ENCODE measurements at regions not wholly inside any gene's neighbourhood (a gene's known extent, or its start where the extent isn't known, plus 50 kb on each side); places are given as distances from the start of the nearest gene placed in this dataset.
"Not testable (repeated sequence)": the region's sequence is repeated elsewhere in the genome, so short reads cannot be mapped to it uniquely, and the experiment has no call there.

DNA sequence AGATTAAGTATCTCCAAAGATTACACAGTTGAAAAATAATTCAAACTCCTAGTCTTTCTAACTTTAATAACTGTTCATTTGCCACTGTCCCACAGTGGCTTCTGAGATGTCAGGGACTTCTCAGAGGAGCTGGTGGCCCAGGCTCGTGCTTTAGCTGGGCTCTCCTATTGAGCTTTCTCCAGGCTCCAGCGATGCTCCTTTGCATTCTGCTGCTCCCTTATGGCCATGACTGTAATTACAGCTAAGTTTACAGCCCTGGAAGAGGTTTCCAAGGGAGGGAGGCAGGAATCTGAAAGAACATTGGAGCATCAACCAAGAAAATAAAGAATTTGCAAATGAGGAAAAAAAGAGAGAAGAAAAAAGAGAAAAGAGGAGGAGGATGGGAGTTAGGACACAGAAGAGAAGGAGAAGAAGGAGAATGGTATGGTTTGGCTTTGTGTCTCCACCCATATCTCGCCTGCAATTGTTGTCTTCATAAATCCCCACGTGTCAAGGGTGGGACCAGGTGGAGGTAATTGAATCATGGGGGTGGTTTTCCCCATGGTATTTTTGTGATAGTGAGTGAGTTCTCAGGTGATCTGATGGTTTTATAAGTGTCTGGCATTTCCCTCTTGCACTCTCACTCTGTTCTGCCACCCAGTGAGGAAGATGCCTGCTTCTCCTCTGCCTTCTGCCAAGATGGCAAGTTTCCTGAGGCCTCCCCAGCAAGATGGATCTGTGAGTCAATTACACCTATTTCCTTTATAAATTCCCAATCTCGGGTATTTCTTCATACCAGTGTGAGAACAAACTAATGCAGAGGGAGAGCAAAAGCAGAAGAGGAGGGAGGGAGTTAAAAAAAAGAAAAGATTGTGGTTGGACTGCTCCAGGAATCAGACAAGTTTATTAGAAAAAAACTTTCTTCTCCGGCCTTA, 857.0 kb downstream of the KCNA4 start:
- no peaks in the 10 kb centered on the region for H3K9me3 ChIP-seq (ENCODE audit: control insufficient read depth in 1 of 2, low read length in 2 of 2)
- no peaks in the 10 kb centered on the region for H3K4me1 ChIP-seq (ENCODE audit: control insufficient read depth in 1 of 2, insufficient read depth in 2 of 2, low read length in 2 of 2)
- H3K36me3 ChIP-seq (ENCODE audit: control insufficient read depth in 1 of 2, insufficient read depth in 2 of 2, low read length in 2 of 2): no peaks in the 10 kb centered on the region
- H3K4me3 ChIP-seq (ENCODE audit: low read depth in 1 of 2, low read length in 2 of 2): no peak overlapping the region
- H3K27ac ChIP-seq (ENCODE audit: low read length): no peak overlapping the region
- no peaks in the 10 kb centered on the region for H3K27me3 ChIP-seq (ENCODE audit: low read depth, low read length)

DNA sequence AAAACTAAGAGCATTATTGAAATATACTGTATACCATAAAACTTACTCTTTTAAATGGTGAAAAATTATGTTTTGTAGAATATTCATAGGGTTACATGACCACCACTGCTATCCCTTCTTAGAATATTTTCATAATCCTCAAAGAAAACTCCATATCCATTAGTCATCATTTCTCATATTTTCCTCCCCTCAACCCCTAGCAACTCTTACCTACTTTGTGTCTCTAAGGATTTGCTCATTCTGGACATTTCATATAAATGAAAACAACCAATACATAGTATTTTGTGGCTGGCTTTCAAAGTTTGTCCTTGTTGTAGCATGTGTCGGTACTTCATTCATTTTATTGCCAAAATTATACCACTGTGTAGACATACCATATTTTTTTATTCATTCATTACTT, 863.8 kb downstream of the KCNA4 start:
- Histone ChIP-seq H3K27ac (ENCODE audit: low read length) (no peak overlapping the region), H3K9me3 (ENCODE audit: control insufficient read depth in 1 of 2, low read length in 2 of 2) (no peaks in the 10 kb centered on the region), H3K27me3 (ENCODE audit: low read depth, low read length) (no peaks in the 10 kb centered on the region), H3K36me3 (ENCODE audit: control insufficient read depth in 1 of 2, insufficient read depth in 2 of 2, low read length in 2 of 2) (no peaks in the 10 kb centered on the region), H3K4me3 (ENCODE audit: low read depth in 1 of 2, low read length in 2 of 2) (no peak overlapping the region), H3K4me1 (ENCODE audit: control insufficient read depth in 1 of 2, insufficient read depth in 2 of 2, low read length in 2 of 2) (no peaks in the 10 kb centered on the region)

DNA sequence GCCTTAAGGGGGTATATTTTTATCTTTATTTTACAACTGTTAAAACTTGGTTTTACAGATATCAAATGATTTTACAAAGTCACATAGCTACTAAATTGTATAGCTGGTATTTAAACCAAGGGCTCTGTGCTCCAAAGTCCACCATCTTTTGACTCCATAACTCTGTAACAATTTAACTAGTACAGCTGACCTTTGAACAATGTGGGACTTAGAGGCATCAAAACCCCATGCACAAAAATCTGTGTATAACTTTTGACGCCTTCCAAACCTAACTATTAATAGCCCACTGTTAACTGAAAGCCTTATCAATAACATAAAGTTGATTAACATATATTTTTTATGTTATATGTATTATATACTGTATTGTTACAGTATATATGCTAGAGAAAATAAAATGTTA, 874.3 kb downstream of the KCNA4 start:
- H3K27ac ChIP-seq (ENCODE audit: low read length); H3K4me3 ChIP-seq (ENCODE audit: low read depth in 1 of 2, low read length in 2 of 2); H3K9me3 ChIP-seq (ENCODE audit: control insufficient read depth in 1 of 2, low read length in 2 of 2); H3K27me3 ChIP-seq (ENCODE audit: low read depth, low read length); H3K36me3 ChIP-seq (ENCODE audit: control insufficient read depth in 1 of 2, insufficient read depth in 2 of 2, low read length in 2 of 2); H3K4me1 ChIP-seq (ENCODE audit: control insufficient read depth in 1 of 2, insufficient read depth in 2 of 2, low read length in 2 of 2): not testable (repeated sequence)

DNA sequence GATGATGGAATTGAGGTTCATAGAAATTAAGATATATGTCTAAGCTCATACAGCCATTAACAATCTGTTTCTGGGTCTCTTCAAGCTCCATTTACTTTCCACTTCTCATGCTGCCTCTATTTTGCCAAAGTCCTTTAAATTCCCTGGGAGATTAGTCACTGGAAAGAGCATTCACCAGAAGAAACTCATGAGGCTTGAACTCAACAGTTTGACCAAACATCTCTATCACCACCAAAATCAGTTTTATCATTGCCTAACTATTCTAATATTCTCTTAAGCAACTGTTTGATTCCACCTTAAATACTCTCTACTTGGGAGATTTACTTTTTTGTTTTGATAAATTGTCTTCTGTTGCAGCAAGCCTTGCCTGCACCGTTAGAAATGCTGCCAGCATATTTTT, 881.3 kb downstream of the KCNA4 start:
- Histone ChIP-seq H3K27me3 (ENCODE audit: low read depth, low read length) (no peaks in the 10 kb centered on the region), H3K36me3 (ENCODE audit: control insufficient read depth in 1 of 2, insufficient read depth in 2 of 2, low read length in 2 of 2) (no peaks in the 10 kb centered on the region), H3K27ac (ENCODE audit: low read length) (no peak overlapping the region), H3K4me1 (ENCODE audit: control insufficient read depth in 1 of 2, insufficient read depth in 2 of 2, low read length in 2 of 2) (no peaks in the 10 kb centered on the region), H3K4me3 (ENCODE audit: low read depth in 1 of 2, low read length in 2 of 2) (no peak overlapping the region), H3K9me3 (ENCODE audit: control insufficient read depth in 1 of 2, low read length in 2 of 2) (no peaks in the 10 kb centered on the region)

DNA sequence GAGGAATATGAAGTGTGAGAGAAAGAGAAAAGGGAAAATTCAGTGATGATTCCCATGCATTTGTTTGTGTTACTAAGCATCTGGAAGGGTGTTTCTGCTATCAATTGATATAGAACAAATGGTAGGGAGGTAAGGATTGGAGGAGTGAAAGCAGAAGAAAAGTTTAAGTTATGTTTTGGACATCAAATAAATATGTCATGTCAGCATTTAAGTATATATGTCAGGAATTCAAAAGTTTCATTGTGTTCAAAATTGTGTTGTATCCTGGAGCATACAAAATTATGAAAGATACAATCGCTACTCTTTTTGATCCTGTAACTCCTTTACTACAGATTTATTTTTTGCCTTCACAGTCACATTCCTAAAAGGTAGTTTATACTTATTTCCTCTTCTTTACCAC, 885.8 kb downstream of the KCNA4 start:
- Histone ChIP-seq H3K27me3 (ENCODE audit: low read depth, low read length) (no peaks in the 10 kb centered on the region), H3K9me3 (ENCODE audit: control insufficient read depth in 1 of 2, low read length in 2 of 2) (no peaks in the 10 kb centered on the region), H3K27ac (ENCODE audit: low read length) (no peak overlapping the region)

DNA sequence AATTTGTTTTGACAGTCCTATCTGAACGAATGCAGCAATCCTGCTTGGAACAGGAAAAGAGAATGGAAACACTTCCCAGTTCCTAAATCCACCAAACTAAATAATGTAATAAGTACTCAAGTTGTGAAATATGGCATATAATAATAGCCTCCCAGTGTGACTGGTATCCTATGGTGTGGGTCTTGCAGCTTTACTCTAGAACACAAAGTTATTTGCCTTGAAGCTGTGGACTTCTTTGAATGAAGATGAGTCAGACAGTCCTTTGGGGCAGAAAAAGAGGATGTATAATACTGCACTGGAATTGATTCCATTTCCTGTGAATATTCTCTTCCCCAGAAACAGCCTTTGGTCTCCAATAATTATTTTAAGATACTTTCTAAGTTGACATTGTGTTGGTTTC, 887.0 kb downstream of the KCNA4 start:
- H3K27ac ChIP-seq (ENCODE audit: low read length): no peak overlapping the region
- no peaks in the 10 kb centered on the region for H3K4me1 ChIP-seq (ENCODE audit: control insufficient read depth in 1 of 2, insufficient read depth in 2 of 2, low read length in 2 of 2)
- no peaks in the 10 kb centered on the region for H3K27me3 ChIP-seq (ENCODE audit: low read depth, low read length)
- H3K4me3 ChIP-seq (ENCODE audit: low read depth in 1 of 2, low read length in 2 of 2): no peak overlapping the region
- no peaks in the 10 kb centered on the region for H3K9me3 ChIP-seq (ENCODE audit: control insufficient read depth in 1 of 2, low read length in 2 of 2)
- no peaks in the 10 kb centered on the region for H3K36me3 ChIP-seq (ENCODE audit: control insufficient read depth in 1 of 2, insufficient read depth in 2 of 2, low read length in 2 of 2)

More for the DNA sequence above, 885.8 kb downstream of the KCNA4 start:
- Histone ChIP-seq H3K36me3 (ENCODE audit: control insufficient read depth in 1 of 2, insufficient read depth in 2 of 2, low read length in 2 of 2) (no peaks in the 10 kb centered on the region), H3K4me3 (ENCODE audit: low read depth in 1 of 2, low read length in 2 of 2) (no peak overlapping the region), H3K4me1 (ENCODE audit: control insufficient read depth in 1 of 2, insufficient read depth in 2 of 2, low read length in 2 of 2) (no peaks in the 10 kb centered on the region)

DNA sequence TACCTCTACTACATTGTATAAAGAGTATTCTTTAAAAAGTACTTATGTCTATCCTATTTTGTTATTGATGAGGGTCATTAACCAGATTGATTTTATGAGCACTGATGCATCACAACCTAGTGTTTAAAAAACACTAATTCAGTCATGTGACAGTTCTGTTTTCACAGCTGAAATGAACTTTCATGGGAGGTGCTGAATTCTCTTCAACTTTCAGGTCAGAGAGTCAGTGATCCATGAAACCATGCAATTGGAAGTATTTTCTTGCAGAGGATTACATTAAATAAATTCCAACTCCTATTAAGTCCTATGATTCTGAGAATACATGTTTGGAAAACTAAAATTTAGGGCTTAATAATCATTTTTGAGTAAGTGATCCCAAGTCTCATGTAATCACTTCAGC, 889.4 kb downstream of the KCNA4 start:
- H3K9me3 ChIP-seq (ENCODE audit: control insufficient read depth in 1 of 2, low read length in 2 of 2): no peaks in the 10 kb centered on the region
- no peak overlapping the region for H3K27ac ChIP-seq (ENCODE audit: low read length)
- no peak overlapping the region for H3K4me3 ChIP-seq (ENCODE audit: low read depth in 1 of 2, low read length in 2 of 2)
- no peaks in the 10 kb centered on the region for H3K36me3 ChIP-seq (ENCODE audit: control insufficient read depth in 1 of 2, insufficient read depth in 2 of 2, low read length in 2 of 2)
- H3K27me3 ChIP-seq (ENCODE audit: low read depth, low read length): no peaks in the 10 kb centered on the region
- H3K4me1 ChIP-seq (ENCODE audit: control insufficient read depth in 1 of 2, insufficient read depth in 2 of 2, low read length in 2 of 2): no peaks in the 10 kb centered on the region

DNA sequence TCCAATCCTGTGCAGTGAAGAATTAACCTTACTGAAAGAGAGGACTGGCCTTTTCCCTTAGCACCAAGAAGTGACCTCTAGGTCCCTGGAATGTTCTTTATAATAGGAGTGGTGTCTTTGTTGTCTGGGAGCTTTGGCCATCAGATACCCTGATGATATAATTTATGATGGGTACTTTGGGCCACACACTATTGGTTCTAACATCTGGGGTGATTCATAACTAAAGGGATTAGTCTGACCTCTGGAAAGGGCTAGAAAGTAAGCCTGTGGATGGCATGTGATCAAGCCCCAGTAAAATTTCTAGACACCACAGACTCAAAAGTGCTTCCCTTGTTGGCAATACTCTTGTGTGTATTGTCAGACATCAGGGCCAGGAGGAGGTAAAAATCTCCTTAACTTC, 891.2 kb downstream of the KCNA4 start:
- no peak overlapping the region for H3K4me3 ChIP-seq (ENCODE audit: low read depth in 1 of 2, low read length in 2 of 2)
- H3K36me3 ChIP-seq (ENCODE audit: control insufficient read depth in 1 of 2, insufficient read depth in 2 of 2, low read length in 2 of 2): no peaks in the 10 kb centered on the region
- no peaks in the 10 kb centered on the region for H3K27me3 ChIP-seq (ENCODE audit: low read depth, low read length)

DNA sequence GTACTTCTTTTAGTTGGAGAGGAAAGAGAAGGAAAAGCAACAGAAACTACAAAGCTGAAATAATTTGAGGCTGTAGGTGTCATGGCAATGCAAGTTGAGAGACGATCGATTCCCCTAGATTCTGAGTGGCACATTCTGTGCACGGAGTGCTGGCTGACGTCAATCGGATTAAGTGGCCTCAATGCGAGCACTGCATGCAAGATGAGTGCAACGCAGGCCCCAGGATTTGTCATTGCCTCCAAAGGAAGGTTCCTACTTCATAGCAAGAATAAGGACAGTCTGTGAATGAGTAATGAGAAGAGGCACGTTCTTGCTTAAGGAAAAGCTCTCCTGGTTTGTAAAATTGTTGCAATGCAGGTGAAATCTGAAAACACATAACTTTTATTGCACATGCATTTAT, 892.4 kb downstream of the KCNA4 start:
- Histone ChIP-seq H3K4me1 (ENCODE audit: control insufficient read depth in 1 of 2, insufficient read depth in 2 of 2, low read length in 2 of 2) (no peaks in the 10 kb centered on the region), H3K27ac (ENCODE audit: low read length) (no peak overlapping the region)

More for the DNA sequence above, 891.2 kb downstream of the KCNA4 start:
- Histone ChIP-seq H3K9me3 (ENCODE audit: control insufficient read depth in 1 of 2, low read length in 2 of 2) (no peaks in the 10 kb centered on the region), H3K27ac (ENCODE audit: low read length) (no peak overlapping the region), H3K4me1 (ENCODE audit: control insufficient read depth in 1 of 2, insufficient read depth in 2 of 2, low read length in 2 of 2) (no peaks in the 10 kb centered on the region)

DNA sequence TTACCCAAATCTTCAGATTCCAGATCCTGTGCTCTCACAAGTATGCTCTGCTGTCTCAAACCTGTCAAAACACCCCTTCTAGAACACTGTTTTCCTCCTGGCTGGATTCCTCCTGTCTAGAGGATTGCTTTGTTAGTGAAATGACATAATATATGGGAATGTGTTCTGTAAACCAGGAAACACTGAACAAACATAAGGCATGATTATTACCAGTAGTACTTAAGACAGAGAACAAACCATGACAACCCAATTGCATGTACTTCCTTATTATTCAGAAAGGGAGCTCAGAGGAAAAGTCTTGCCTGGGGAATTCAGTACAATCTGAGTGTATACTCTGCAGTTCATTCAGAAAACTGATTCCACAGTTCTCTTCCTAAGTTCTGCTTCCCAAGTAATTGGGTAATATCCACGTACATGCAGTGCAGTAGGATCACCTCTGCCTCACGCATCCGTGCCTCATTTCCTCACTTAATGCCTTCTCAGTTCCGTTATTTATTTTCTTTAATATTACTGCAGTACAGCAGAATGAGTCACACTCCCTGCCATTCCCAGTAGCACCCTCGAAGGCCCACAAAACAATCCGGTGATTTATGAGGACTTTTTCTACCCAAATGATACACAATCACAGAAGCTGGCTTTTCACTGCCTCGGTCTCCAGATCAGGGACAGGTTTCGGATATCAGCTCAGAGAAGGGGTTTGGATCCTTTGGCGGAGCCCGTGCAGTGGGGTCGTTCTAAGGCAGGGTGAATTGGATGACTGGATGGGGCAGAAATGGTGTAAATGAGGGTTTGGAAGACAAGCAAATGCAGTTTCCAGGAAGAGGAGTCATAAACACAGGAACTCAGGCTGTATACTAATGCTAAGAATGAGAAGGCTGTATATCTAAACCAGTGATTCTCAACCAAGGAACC, 896.9 kb downstream of the KCNA4 start:
- no peaks in the 10 kb centered on the region for H3K36me3 ChIP-seq (ENCODE audit: control insufficient read depth in 1 of 2, insufficient read depth in 2 of 2, low read length in 2 of 2)
- H3K4me1 ChIP-seq (ENCODE audit: control insufficient read depth in 1 of 2, insufficient read depth in 2 of 2, low read length in 2 of 2): no peaks in the 10 kb centered on the region
- H3K4me3 ChIP-seq (ENCODE audit: low read depth in 1 of 2, low read length in 2 of 2): no peak overlapping the region
- no peaks in the 10 kb centered on the region for H3K27me3 ChIP-seq (ENCODE audit: low read depth, low read length)
- no peak overlapping the region for H3K27ac ChIP-seq (ENCODE audit: low read length)
- H3K9me3 ChIP-seq (ENCODE audit: control insufficient read depth in 1 of 2, low read length in 2 of 2): no peaks in the 10 kb centered on the region

More for the DNA sequence above, 892.4 kb downstream of the KCNA4 start:
- H3K27me3 ChIP-seq (ENCODE audit: low read depth, low read length): no peaks in the 10 kb centered on the region
- no peaks in the 10 kb centered on the region for H3K36me3 ChIP-seq (ENCODE audit: control insufficient read depth in 1 of 2, insufficient read depth in 2 of 2, low read length in 2 of 2)
- H3K4me3 ChIP-seq (ENCODE audit: low read depth in 1 of 2, low read length in 2 of 2): no peak overlapping the region
- no peaks in the 10 kb centered on the region for H3K9me3 ChIP-seq (ENCODE audit: control insufficient read depth in 1 of 2, low read length in 2 of 2)

DNA sequence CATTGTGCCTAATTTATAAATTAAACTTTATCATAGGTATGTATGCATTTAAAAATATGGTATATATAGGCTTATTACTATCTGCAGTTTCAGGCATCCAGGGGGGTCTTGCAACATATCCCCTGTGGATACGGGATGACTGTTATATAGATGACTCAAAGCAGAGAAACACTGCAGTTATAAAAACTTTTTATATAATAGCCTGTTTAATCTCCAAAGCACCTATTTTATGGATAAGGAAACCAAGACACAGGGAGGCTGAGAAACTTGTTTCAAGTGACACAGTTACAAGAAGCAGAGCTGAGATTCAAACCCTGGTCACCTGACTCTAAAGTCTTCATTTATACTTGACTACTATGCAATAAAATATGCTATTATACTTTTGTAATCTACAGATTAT, 897.7 kb downstream of the KCNA4 start:
- Histone ChIP-seq H3K9me3 (ENCODE audit: control insufficient read depth in 1 of 2, low read length in 2 of 2) (no peaks in the 10 kb centered on the region), H3K4me1 (ENCODE audit: control insufficient read depth in 1 of 2, insufficient read depth in 2 of 2, low read length in 2 of 2) (no peaks in the 10 kb centered on the region), H3K36me3 (ENCODE audit: control insufficient read depth in 1 of 2, insufficient read depth in 2 of 2, low read length in 2 of 2) (no peaks in the 10 kb centered on the region), H3K4me3 (ENCODE audit: low read depth in 1 of 2, low read length in 2 of 2) (no peak overlapping the region), H3K27me3 (ENCODE audit: low read depth, low read length) (no peaks in the 10 kb centered on the region), H3K27ac (ENCODE audit: low read length) (no peak overlapping the region)
